ENCODE measurements at regions not wholly inside any gene's neighbourhood (a gene's known extent, or its start where the extent isn't known, plus 50 kb on each side); places are given as distances from the start of the nearest gene placed in this dataset.

DNA sequence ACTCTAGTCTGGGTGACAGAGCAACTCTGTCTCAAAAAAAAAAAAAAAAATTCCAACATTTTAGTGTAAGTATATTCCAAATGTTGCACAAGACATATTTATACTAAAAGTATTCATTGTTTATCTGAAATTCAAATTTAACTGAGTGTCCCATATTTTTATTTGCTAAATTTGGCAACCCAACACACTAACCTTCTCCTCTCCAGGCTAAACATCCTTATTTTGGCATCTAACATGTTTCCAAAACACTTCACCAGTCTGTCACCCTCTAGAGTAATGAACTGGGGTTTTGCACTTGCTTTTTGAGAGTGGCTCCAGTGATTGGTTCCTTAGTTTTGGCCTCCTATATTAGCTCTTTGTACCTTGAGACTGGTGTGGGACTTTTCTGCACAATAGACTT lies 243.4 kb upstream of the SALL1 start:
- H3K9me3 ChIP-seq (ENCODE audit: control insufficient read depth, insufficient read depth, low read length): no peaks in the 10 kb centered on the region
- H3K18ac ChIP-seq (ENCODE audit: low read depth, low read length): peak overlapping the region; percentile 45; the same call in 1 of the 2 replicates
- H4K8ac ChIP-seq (ENCODE audit: low read depth in 2 of 2, low read length in 2 of 2): no peak overlapping the region; a peak in 1 of 4 replicates
- BruUV-seq (replicated peaks): no TSS peak
- H2BK5ac ChIP-seq (ENCODE audit: low read depth, low read length, poor library complexity, severe bottlenecking): no peak overlapping the region
- H3K4me3 ChIP-seq (ENCODE audit: insufficient read depth, low read depth, low read length): no peak overlapping the region
- DNase-seq (no peak), ATAC-seq (ENCODE audit: low read depth) (no peak; the same call in none of the 2 replicates)
- intact Hi-C loops (cut with micrococcal nuclease) (loop anchor here (10.0 kb wide), 1 partner anchor 240 kb away; the partner anchor contains the start of gene SALL1), in situ Hi-C loops (cut with MboI; ENCODE audit: low sequenced_read_pairs) (no loop called here), dilution Hi-C loops (cut with HindIII; ENCODE audit: low sequenced_read_pairs, unreplicated experiment) (no loop called here)
- H2AFZ ChIP-seq (replicated peaks; ENCODE audit: low read length, poor library complexity): no peak overlapping the region
- no peak overlapping the region for H4K91ac ChIP-seq (ENCODE audit: insufficient read depth, low read depth, low read length)
- no peaks in the 10 kb centered on the region for H4K20me1 ChIP-seq (ENCODE audit: insufficient read depth, low read length)
- no peak overlapping the region for H3K23ac ChIP-seq (ENCODE audit: low read depth, low read length)
- no peak overlapping the region for H3K27ac ChIP-seq (ENCODE audit: insufficient read depth, low read length)
- H3K79me1 ChIP-seq (ENCODE audit: low read depth in 1 of 2, low read length in 2 of 2): no peaks in the 10 kb centered on the region
- no peak overlapping the region for H2BK120ac ChIP-seq (ENCODE audit: low read depth, low read length)
- no peak overlapping the region for H3K9ac ChIP-seq (ENCODE audit: low read depth, low read length)
- no peak overlapping the region for H3K4me2 ChIP-seq (ENCODE audit: low read depth, low read length)
- no peak overlapping the region for H2AK5ac ChIP-seq (ENCODE audit: low read depth, low read length)
- CTCF ChIA-PET: interaction anchor here (0.5 kb wide), 1 partner anchor 576 kb away, joined by 3 read pairs; no protein-coding TSS in a partner anchor
- TF ChIP-seq RAD21 (IDR thresholded peaks at IDR 0.05; ENCODE audit: low read length): no peak
- no peak for TF ChIP-seq RFX5 (IDR thresholded peaks at IDR 0.05; ENCODE audit: low read depth, low read length)
- TF ChIP-seq MXI1 (IDR thresholded peaks at IDR 0.05; ENCODE audit: borderline replicate concordance, low read depth, low read length): no peak
- no peak for TF ChIP-seq MAZ (IDR thresholded peaks at IDR 0.05; ENCODE audit: borderline replicate concordance, low read depth, low read length)
- TF ChIP-seq, protein P1, sequence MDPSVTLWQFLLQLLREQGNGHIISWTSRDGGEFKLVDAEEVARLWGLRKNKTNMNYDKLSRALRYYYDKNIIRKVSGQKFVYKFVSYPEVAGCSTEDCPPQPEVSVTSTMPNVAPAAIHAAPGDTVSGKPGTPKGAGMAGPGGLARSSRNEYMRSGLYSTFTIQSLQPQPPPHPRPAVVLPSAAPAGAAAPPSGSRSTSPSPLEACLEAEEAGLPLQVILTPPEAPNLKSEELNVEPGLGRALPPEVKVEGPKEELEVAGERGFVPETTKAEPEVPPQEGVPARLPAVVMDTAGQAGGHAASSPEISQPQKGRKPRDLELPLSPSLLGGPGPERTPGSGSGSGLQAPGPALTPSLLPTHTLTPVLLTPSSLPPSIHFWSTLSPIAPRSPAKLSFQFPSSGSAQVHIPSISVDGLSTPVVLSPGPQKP (IDR thresholded peaks at IDR 0.05; ENCODE audit: borderline replicate concordance, low read depth, low read length): no peak
- TF ChIP-seq FOS (IDR thresholded peaks at IDR 0.05; ENCODE audit: low read depth, low read length): no peak
- TF ChIP-seq CEBPB (IDR thresholded peaks at IDR 0.05; ENCODE audit: low read depth, low read length): no peak
- TF ChIP-seq MAFK (IDR thresholded peaks at IDR 0.05; ENCODE audit: low read depth, low read length): no peak
- TF ChIP-seq POLR2A (IDR thresholded peaks at IDR 0.05; ENCODE audit: low read depth, low read length): no peak
- TF ChIP-seq, protein P2, sequence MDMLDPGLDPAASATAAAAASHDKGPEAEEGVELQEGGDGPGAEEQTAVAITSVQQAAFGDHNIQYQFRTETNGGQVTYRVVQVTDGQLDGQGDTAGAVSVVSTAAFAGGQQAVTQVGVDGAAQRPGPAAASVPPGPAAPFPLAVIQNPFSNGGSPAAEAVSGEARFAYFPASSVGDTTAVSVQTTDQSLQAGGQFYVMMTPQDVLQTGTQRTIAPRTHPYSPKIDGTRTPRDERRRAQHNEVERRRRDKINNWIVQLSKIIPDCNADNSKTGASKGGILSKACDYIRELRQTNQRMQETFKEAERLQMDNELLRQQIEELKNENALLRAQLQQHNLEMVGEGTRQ (IDR thresholded peaks at IDR 0.05; ENCODE audit: low read depth, low read length): no peak
- no peak for TF ChIP-seq SMC3 (IDR thresholded peaks at IDR 0.05; ENCODE audit: low read depth, low read length)
- TF ChIP-seq CHD1 (IDR thresholded peaks at IDR 0.05; ENCODE audit: low read depth, low read length): no peak
- TF ChIP-seq, protein P3, sequence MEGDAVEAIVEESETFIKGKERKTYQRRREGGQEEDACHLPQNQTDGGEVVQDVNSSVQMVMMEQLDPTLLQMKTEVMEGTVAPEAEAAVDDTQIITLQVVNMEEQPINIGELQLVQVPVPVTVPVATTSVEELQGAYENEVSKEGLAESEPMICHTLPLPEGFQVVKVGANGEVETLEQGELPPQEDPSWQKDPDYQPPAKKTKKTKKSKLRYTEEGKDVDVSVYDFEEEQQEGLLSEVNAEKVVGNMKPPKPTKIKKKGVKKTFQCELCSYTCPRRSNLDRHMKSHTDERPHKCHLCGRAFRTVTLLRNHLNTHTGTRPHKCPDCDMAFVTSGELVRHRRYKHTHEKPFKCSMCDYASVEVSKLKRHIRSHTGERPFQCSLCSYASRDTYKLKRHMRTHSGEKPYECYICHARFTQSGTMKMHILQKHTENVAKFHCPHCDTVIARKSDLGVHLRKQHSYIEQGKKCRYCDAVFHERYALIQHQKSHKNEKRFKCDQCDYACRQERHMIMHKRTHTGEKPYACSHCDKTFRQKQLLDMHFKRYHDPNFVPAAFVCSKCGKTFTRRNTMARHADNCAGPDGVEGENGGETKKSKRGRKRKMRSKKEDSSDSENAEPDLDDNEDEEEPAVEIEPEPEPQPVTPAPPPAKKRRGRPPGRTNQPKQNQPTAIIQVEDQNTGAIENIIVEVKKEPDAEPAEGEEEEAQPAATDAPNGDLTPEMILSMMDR (conservative IDR thresholded peaks at IDR 0.05; ENCODE audit: low read depth, low read length): no peak
- TF ChIP-seq NFE2L2 (IDR thresholded peaks at IDR 0.05; ENCODE audit: low read depth, low read length): no peak
- TF ChIP-seq RCOR1 (IDR thresholded peaks at IDR 0.05; ENCODE audit: insufficient replicate concordance, low read length): no peak
- no peak for TF ChIP-seq BHLHE40 (IDR thresholded peaks at IDR 0.05; ENCODE audit: low read depth, low read length)
- no peak overlapping the region for H3K4ac ChIP-seq (ENCODE audit: low read depth, low read length)
- H3K56ac ChIP-seq (ENCODE audit: extremely low read depth, insufficient read depth, low read length): no peak overlapping the region
- H2BK15ac ChIP-seq (ENCODE audit: low read depth, low read length): no peak overlapping the region
- POLR2A ChIA-PET (ENCODE audit: unreplicated experiment): interaction anchor here (0.6 kb wide), 1 partner anchor 106 kb away, joined by 28 read pairs; no protein-coding TSS in a partner anchor
- peaks cover 2% of the 10 kb centered on the region for H3K9me1 ChIP-seq (ENCODE audit: insufficient read depth, low read length)
- no peak overlapping the region for H4K5ac ChIP-seq (ENCODE audit: low read depth, low read length)
- peaks cover 7% of the 10 kb centered on the region; the same call in 1 of the 2 replicates for H3K4me1 ChIP-seq (ENCODE audit: control insufficient read depth, insufficient read depth, low read length)
- no peaks in the 10 kb centered on the region for H3K27me3 ChIP-seq (ENCODE audit: control insufficient read depth, insufficient read depth, low read length)
- H3K14ac ChIP-seq (replicated peaks; ENCODE audit: low read depth, low read length): no peak overlapping the region
- H2BK20ac ChIP-seq (ENCODE audit: low read depth, low read length): no peak overlapping the region
- H2AK9ac ChIP-seq (replicated peaks; ENCODE audit: low read depth, low read length, poor library complexity): no peak overlapping the region
- H3K36me3 ChIP-seq (ENCODE audit: control insufficient read depth, insufficient read depth, low read length): no peaks in the 10 kb centered on the region

Measured in IMR-90 (cell line).